ENCODE measurements at regions not wholly inside any gene's neighbourhood (a gene's known extent, or its start where the extent isn't known, plus 50 kb on each side); places are given as distances from the start of the nearest gene placed in this dataset.

DNA sequence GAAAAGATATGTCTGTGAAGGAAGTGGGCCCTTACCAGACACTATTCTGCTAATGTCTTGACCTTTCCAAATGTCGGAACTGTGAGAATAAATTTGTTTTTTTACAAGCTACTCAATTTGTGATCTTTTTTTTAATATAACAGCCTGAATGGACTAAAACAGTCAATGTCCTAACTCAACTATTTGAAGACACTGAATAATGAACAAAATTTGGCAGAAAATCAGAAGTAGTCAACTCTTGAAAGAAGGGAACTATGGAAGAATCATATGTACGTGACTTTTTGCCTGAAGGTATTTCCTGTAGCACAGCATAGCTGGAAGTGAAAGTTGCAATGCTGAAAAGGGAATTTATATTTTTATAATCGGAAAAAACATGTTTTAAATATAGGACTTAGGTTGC, 351.8 kb upstream of the TFPI start:
- Histone ChIP-seq H4K91ac (replicated peaks; ENCODE audit: insufficient read length, low read length) (no peak overlapping the region), H2AK5ac (ENCODE audit: low read depth, low read length) (no peak overlapping the region), H3K14ac (ENCODE audit: insufficient read length) (no peak overlapping the region), H3K36me3 (ENCODE audit: control insufficient read depth in 2 of 4, insufficient read depth in 4 of 4, low read length in 3 of 4) (no peaks in the 10 kb centered on the region), H2BK120ac (replicated peaks; ENCODE audit: low read depth, low read length) (no peak overlapping the region), H3K4me2 (ENCODE audit: insufficient read depth in 1 of 2, low read depth in 2 of 2, low read length in 2 of 2) (no peak overlapping the region), H3K9ac (replicated peaks in 1 of 4; ENCODE audit: extremely low read depth in 1 of 4, low read depth in 3 of 4, low read length in 3 of 4) (no peak overlapping the region), H3K23ac (ENCODE audit: insufficient read length) (no peak overlapping the region), H2BK20ac (ENCODE audit: low read length) (no peak overlapping the region), H3K23me2 (ENCODE audit: low read depth, low read length) (no peaks in the 10 kb centered on the region), H2BK5ac (ENCODE audit: low read depth, low read length) (no peak overlapping the region), H3K79me1 (ENCODE audit: low read depth, low read length) (no peaks in the 10 kb centered on the region), H4K20me1 (replicated peaks in 1 of 2; ENCODE audit: control insufficient read depth in 1 of 2, insufficient read depth in 2 of 2, low read length in 2 of 2) (no peaks in the 10 kb centered on the region), H3K56ac (replicated peaks; ENCODE audit: insufficient read length, low read depth, low read length) (no peak overlapping the region), H3K18ac (ENCODE audit: extremely low read depth, low read length) (no peak overlapping the region), H2BK15ac (ENCODE audit: low read length) (no peak overlapping the region), H3K4me3 (ENCODE audit: extremely low read depth in 1 of 4, insufficient read depth in 2 of 4, low read depth in 3 of 4, low read length in 4 of 4) (no peak overlapping the region), H3K27ac (ENCODE audit: low read depth, low read length) (no peak overlapping the region), H4K5ac (ENCODE audit: insufficient read length, low read depth, low read length) (no peak overlapping the region), H3K79me2 (ENCODE audit: control insufficient read depth in 1 of 2, insufficient read depth in 2 of 2, low read length in 2 of 2) (no peaks in the 10 kb centered on the region), H3K9me3 (ENCODE audit: insufficient read depth in 2 of 2, low read depth in 1 of 2, low read length in 1 of 2) (no peaks in the 10 kb centered on the region), H3K27me3 (replicated peaks in 1 of 4; ENCODE audit: control insufficient read depth in 3 of 4, extremely low read depth in 1 of 4, insufficient read depth in 3 of 4, low read length in 3 of 4) (no peaks in the 10 kb centered on the region), H2AFZ (ENCODE audit: low read length) (no peak overlapping the region), H3K4me1 (replicated peaks in 1 of 4; ENCODE audit: control insufficient read depth in 3 of 4, insufficient read depth in 4 of 4, low read length in 3 of 4) (no peaks in the 10 kb centered on the region), H4K8ac (ENCODE audit: extremely low read depth, insufficient read depth, low read length) (no peak overlapping the region), H2BK12ac (ENCODE audit: low read depth, low read length) (no peak overlapping the region), H3K4ac (replicated peaks; ENCODE audit: insufficient read length, low read depth, low read length) (no peak overlapping the region)
- no peak for FAIRE-seq
- ChIA-PET POLR2A (ENCODE audit: partially characterized antibody) (no interaction called here), CTCF (ENCODE audit: partially characterized antibody) (interaction anchor here (1.0 to 1.8 kb wide), 2 partner anchors 11 to 15 kb away, joined by 3 to 4 read pairs; no protein-coding TSS in a partner anchor)
- DNase-seq (ENCODE audit: low read depth in 1 of 2, low spot score in 2 of 2), result no peak
- TF ChIP-seq RXRA (IDR thresholded peaks at IDR 0.05; ENCODE audit: insufficient read depth, low read depth, low read length) (no peak), NANOG (IDR thresholded peaks at IDR 0.05; ENCODE audit: insufficient read depth, low read depth, low read length, poor library complexity, severe bottlenecking) (no peak), TCF12 (IDR thresholded peaks at IDR 0.05; ENCODE audit: low read depth, low read length) (no peak), KDM1A (IDR thresholded peaks at IDR 0.05; ENCODE audit: borderline replicate concordance, low read length) (no peak), YY1 (IDR thresholded peaks at IDR 0.05; ENCODE audit: low read depth, low read length) (no peak), SRF (IDR thresholded peaks at IDR 0.05; ENCODE audit: low read depth, low read length) (no peak), SUZ12 (IDR thresholded peaks at IDR 0.05; ENCODE audit: low read length) (no peak), BACH1 (IDR thresholded peaks at IDR 0.05; ENCODE audit: low read length) (no peak), CHD1 (IDR thresholded peaks at IDR 0.05; ENCODE audit: low read depth, low read length) (no peak)
- TF ChIP-seq, protein P1, sequence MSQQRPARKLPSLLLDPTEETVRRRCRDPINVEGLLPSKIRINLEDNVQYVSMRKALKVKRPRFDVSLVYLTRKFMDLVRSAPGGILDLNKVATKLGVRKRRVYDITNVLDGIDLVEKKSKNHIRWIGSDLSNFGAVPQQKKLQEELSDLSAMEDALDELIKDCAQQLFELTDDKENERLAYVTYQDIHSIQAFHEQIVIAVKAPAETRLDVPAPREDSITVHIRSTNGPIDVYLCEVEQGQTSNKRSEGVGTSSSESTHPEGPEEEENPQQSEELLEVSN (IDR thresholded peaks at IDR 0.05), result no peak
- 87% methylated on average over 3 of the region's 3 CpGs; no CpG with 5 or more reads in 1 of the 2 experiments for WGBS, 2 experiments (ENCODE audit: extremely low coverage in 1 of 2, insufficient coverage in 1 of 2, insufficient read length in 1 of 2, insufficient replicate concordance in 2 of 2, low coverage in 1 of 2, low lambda C conversion rate in 2 of 2, missing lambda C conversion rate in 1 of 2)

Data from H1 (cell line).